ENCODE measurements at regions not wholly inside any gene's neighbourhood (a gene's known extent, or its start where the extent isn't known, plus 50 kb on each side); places are given as distances from the start of the nearest gene placed in this dataset.
"Not testable (repeated sequence)": the region's sequence is repeated elsewhere in the genome, so short reads cannot be mapped to it uniquely, and the experiment has no call there.

GRCh38 chr2:2896643-2897042 is 481.0 kb downstream of the EIPR1 start:
- H3K4me3 ChIP-seq = no peak overlapping the region
- no peak for ATAC-seq
- TF ChIP-seq CTCF (IDR thresholded peaks at IDR 0.05 in 4 of 5, conservative IDR thresholded peaks at IDR 0.05 in 1 of 5) = no peak
- TF ChIP-seq POLR2A (IDR thresholded peaks at IDR 0.05) = no peak
- intact Hi-C loops (cut with DNase I; ENCODE audit: low total_unique reads) (no loop called here), in situ Hi-C loops (cut with MboI; ENCODE audit: low sequenced_read_pairs in 4 of 4) (no loop called here)
- no peak for DNase-seq
- no peaks in the 10 kb centered on the region for H3K36me3 ChIP-seq
- H3K4me1 ChIP-seq = no peaks in the 10 kb centered on the region
- H3K9me3 ChIP-seq = no peaks in the 10 kb centered on the region
- H3K27me3 ChIP-seq = no peaks in the 10 kb centered on the region
- no peak overlapping the region for H3K27ac ChIP-seq

- TF ChIP-seq POLR2A (IDR thresholded peaks at IDR 0.05) (no peak), CTCF (IDR thresholded peaks at IDR 0.05 in 4 of 5, conservative IDR thresholded peaks at IDR 0.05 in 1 of 5) (no peak)
- no peaks in the 10 kb centered on the region for H3K9me3 ChIP-seq
- H3K4me3 ChIP-seq = no peak overlapping the region
- intact Hi-C loops (cut with DNase I; ENCODE audit: low total_unique reads) = no loop called here
- H3K36me3 ChIP-seq = no peaks in the 10 kb centered on the region
- no peaks in the 10 kb centered on the region for H3K27me3 ChIP-seq
- no peak for ATAC-seq
- no peak overlapping the region for H3K27ac ChIP-seq
- no peak for DNase-seq
- H3K4me1 ChIP-seq = no peaks in the 10 kb centered on the region
- in situ Hi-C loops (cut with MboI; ENCODE audit: low sequenced_read_pairs in 4 of 4) = no loop called here
Measured at GRCh38 chr2:2896011-2896410, 481.6 kb downstream of the EIPR1 start.

DNA sequence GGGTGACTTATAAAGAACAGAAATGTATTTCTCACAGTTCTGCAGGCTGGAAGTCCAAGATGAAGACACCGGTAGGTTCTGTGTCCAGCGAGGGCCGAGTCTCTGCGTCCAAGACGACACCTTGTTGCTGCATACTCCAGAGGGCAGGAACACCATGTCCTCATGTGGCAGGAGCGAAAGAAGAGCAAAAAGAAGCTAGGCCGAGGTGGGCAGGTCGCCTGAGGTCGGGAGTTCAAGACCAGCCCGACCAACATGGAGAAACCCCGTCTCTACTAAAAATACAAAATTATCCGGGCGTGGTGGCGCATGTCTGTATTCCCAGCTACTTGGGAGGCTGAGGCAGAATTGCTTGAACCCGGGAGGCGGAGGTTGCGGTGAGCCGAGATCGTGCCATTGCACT is 483.6 kb downstream of the EIPR1 start:
- H3K27ac ChIP-seq; intact Hi-C loops (cut with DNase I; ENCODE audit: low total_unique reads); in situ Hi-C loops (cut with MboI; ENCODE audit: low sequenced_read_pairs in 4 of 4); DNase-seq; H3K4me3 ChIP-seq; H3K27me3 ChIP-seq; H3K4me1 ChIP-seq; H3K36me3 ChIP-seq; ATAC-seq; H3K9me3 ChIP-seq: not testable (repeated sequence)

DNA sequence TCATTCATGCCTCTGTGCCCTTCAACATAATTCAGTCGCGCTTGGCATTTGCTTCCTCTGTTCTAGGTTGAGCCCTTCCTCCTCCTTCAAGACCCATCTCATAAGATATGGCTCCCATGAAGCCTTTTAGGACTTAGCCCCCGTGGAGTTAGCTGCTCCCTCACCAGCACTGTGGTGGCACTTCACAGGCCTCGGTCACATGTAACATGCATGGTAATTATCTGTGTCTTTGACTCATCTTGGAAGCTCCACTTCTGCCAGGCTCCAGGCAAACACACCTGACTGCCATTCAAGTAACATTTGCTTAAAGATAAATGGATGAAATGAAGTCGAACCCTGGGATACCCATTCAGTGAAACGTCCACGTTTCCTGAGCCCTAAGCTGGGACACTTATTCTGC is 484.7 kb downstream of the EIPR1 start:
- Histone ChIP-seq H3K27me3 (no peaks in the 10 kb centered on the region), H3K27ac (no peak overlapping the region), H3K36me3 (no peaks in the 10 kb centered on the region), H3K4me1 (no peaks in the 10 kb centered on the region), H3K9me3 (no peaks in the 10 kb centered on the region), H3K4me3 (no peak overlapping the region)
- TF ChIP-seq POLR2A (IDR thresholded peaks at IDR 0.05) (no peak), CTCF (IDR thresholded peaks at IDR 0.05 in 4 of 5, conservative IDR thresholded peaks at IDR 0.05 in 1 of 5) (no peak)
- DNase-seq = no peak
- in situ Hi-C loops (cut with MboI; ENCODE audit: low sequenced_read_pairs in 4 of 4) = no loop called here
- ATAC-seq = no peak
- intact Hi-C loops (cut with DNase I; ENCODE audit: low total_unique reads) = no loop called here

- intact Hi-C loops (cut with DNase I; ENCODE audit: low total_unique reads) (no loop called here), in situ Hi-C loops (cut with MboI; ENCODE audit: low sequenced_read_pairs in 4 of 4) (no loop called here)
- Histone ChIP-seq H3K27ac (no peak overlapping the region), H3K4me3 (no peak overlapping the region), H3K4me1 (no peaks in the 10 kb centered on the region), H3K27me3 (no peaks in the 10 kb centered on the region), H3K9me3 (no peaks in the 10 kb centered on the region), H3K36me3 (no peaks in the 10 kb centered on the region)
- no peak for ATAC-seq
- TF ChIP-seq POLR2A (IDR thresholded peaks at IDR 0.05) (no peak), CTCF (IDR thresholded peaks at IDR 0.05 in 4 of 5, conservative IDR thresholded peaks at IDR 0.05 in 1 of 5) (no peak)
- no peak for DNase-seq
Measured at GRCh38 chr2:2892378-2892777, 485.2 kb downstream of the EIPR1 start.

Data from gastrocnemius medialis (tissue), 4 donors.